ENCODE measurements at regions not wholly inside any gene's neighbourhood (a gene's known extent, or its start where the extent isn't known, plus 50 kb on each side); places are given as distances from the start of the nearest gene placed in this dataset.

DNA sequence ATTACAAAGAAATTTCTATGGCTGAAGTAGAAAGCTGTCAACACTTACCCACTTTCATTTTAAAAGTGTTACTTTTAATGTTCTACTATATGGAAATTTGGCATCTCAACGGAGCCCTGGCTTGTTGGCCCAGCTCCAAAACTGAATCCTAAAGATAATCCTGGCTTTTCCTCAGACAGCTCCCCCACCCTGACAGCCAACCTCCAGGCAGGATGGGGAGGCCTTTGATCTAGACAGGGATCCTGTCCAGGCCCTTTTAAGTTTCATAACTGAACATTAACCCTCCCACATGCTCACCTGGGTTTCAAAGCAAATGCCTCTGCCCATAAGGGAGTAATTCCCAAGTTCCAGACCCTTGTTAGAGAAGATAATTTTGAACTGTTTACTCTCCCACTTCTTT lies 99.3 kb upstream of the RALGPS2 start:
- no peak overlapping the region for H3K4me2 ChIP-seq (ENCODE audit: low read length)
- no peaks in the 10 kb centered on the region for H3K27me3 Mint-ChIP-seq (ENCODE audit: low read depth, unreplicated experiment)
- FAIRE-seq = no peak

DNA sequence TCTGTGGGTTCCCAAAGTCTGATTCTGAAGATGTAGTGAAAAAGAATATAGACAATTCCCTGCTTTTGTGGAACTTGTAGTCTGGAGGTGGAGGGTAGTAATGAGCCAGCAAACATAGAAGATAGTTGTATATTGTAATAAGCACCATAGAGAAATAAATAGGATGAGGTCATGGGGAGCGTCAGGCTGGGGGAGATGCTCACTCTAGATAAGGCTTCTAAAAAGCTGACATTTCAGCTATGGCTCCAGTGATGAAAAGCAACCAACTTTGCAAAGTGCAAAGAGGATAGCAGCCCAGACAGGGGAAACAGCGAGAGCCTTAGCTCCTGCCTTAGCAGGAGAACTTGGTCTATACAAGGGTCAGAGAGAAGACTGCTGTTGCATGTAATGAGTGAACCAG lies 98.0 kb upstream of the RALGPS2 start:
- H3K4me3 Mint-ChIP-seq (ENCODE audit: unreplicated experiment) = no peak overlapping the region
- Histone ChIP-seq H3K36me3 (ENCODE audit: insufficient read depth, low read length) (no peaks in the 10 kb centered on the region), H3K4me1 (ENCODE audit: insufficient read depth, low read length) (peaks cover 16% of the 10 kb centered on the region), H4K20me1 (ENCODE audit: insufficient read depth, low read length) (no peaks in the 10 kb centered on the region), H3K4me2 (ENCODE audit: low read length) (no peak overlapping the region), H2AFZ (ENCODE audit: low read depth, low read length) (no peak overlapping the region), H3K9ac (ENCODE audit: low read length) (no peak overlapping the region), H3K9me3 (ENCODE audit: insufficient read depth, low read depth, low read length) (no peaks in the 10 kb centered on the region), H3K79me2 (ENCODE audit: insufficient read depth, low read length) (no peaks in the 10 kb centered on the region), H3K4me3 (ENCODE audit: insufficient read depth, low read depth, low read length) (no peak overlapping the region), H3K27me3 (ENCODE audit: insufficient read depth, low read length) (no peaks in the 10 kb centered on the region), H3K27ac (ENCODE audit: low read depth, low read length) (no peak overlapping the region)
- DNase-seq (ENCODE audit: low read depth) (no peak), FAIRE-seq (no peak)
- H3K27ac Mint-ChIP-seq (ENCODE audit: unreplicated experiment) = no peak overlapping the region
- peaks cover 3% of the 10 kb centered on the region for H3K9me3 Mint-ChIP-seq (ENCODE audit: unreplicated experiment)
- H3K4me1 Mint-ChIP-seq (ENCODE audit: low read depth, unreplicated experiment) = peaks cover 18% of the 10 kb centered on the region
- no peak for TF ChIP-seq EZH2 (IDR thresholded peaks at IDR 0.05; ENCODE audit: insufficient read depth, low read length)
- TF ChIP-seq, protein P1, sequence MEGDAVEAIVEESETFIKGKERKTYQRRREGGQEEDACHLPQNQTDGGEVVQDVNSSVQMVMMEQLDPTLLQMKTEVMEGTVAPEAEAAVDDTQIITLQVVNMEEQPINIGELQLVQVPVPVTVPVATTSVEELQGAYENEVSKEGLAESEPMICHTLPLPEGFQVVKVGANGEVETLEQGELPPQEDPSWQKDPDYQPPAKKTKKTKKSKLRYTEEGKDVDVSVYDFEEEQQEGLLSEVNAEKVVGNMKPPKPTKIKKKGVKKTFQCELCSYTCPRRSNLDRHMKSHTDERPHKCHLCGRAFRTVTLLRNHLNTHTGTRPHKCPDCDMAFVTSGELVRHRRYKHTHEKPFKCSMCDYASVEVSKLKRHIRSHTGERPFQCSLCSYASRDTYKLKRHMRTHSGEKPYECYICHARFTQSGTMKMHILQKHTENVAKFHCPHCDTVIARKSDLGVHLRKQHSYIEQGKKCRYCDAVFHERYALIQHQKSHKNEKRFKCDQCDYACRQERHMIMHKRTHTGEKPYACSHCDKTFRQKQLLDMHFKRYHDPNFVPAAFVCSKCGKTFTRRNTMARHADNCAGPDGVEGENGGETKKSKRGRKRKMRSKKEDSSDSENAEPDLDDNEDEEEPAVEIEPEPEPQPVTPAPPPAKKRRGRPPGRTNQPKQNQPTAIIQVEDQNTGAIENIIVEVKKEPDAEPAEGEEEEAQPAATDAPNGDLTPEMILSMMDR (IDR thresholded peaks at IDR 0.05; ENCODE audit: insufficient read depth, low read depth, low read length) = no peak
- H3K27me3 Mint-ChIP-seq (ENCODE audit: low read depth, unreplicated experiment) = no peaks in the 10 kb centered on the region
- no peaks in the 10 kb centered on the region for H3K36me3 Mint-ChIP-seq (ENCODE audit: low read depth, unreplicated experiment)

More for the DNA sequence above, 99.3 kb upstream of the RALGPS2 start:
- no peak for TF ChIP-seq EZH2 (IDR thresholded peaks at IDR 0.05; ENCODE audit: insufficient read depth, low read length)
- TF ChIP-seq, protein P1 (IDR thresholded peaks at IDR 0.05; ENCODE audit: insufficient read depth, low read depth, low read length) = no peak
- Histone ChIP-seq H3K9me3 (ENCODE audit: insufficient read depth, low read depth, low read length) (no peaks in the 10 kb centered on the region), H3K27me3 (ENCODE audit: insufficient read depth, low read length) (no peaks in the 10 kb centered on the region), H3K4me3 (ENCODE audit: insufficient read depth, low read depth, low read length) (no peak overlapping the region), H3K4me1 (ENCODE audit: insufficient read depth, low read length) (peaks cover 15% of the 10 kb centered on the region), H3K9ac (ENCODE audit: low read length) (no peak overlapping the region), H3K36me3 (ENCODE audit: insufficient read depth, low read length) (no peaks in the 10 kb centered on the region), H4K20me1 (ENCODE audit: insufficient read depth, low read length) (no peaks in the 10 kb centered on the region), H2AFZ (ENCODE audit: low read depth, low read length) (no peak overlapping the region), H3K79me2 (ENCODE audit: insufficient read depth, low read length) (no peaks in the 10 kb centered on the region), H3K27ac (ENCODE audit: low read depth, low read length) (no peak overlapping the region)
- DNase-seq (ENCODE audit: low read depth) = no peak
- no peak overlapping the region for H3K27ac Mint-ChIP-seq (ENCODE audit: unreplicated experiment)
- no peak overlapping the region for H3K4me3 Mint-ChIP-seq (ENCODE audit: unreplicated experiment)
- peaks cover 18% of the 10 kb centered on the region for H3K4me1 Mint-ChIP-seq (ENCODE audit: low read depth, unreplicated experiment)
- peaks cover 3% of the 10 kb centered on the region for H3K9me3 Mint-ChIP-seq (ENCODE audit: unreplicated experiment)
- no peaks in the 10 kb centered on the region for H3K36me3 Mint-ChIP-seq (ENCODE audit: low read depth, unreplicated experiment)

DNA sequence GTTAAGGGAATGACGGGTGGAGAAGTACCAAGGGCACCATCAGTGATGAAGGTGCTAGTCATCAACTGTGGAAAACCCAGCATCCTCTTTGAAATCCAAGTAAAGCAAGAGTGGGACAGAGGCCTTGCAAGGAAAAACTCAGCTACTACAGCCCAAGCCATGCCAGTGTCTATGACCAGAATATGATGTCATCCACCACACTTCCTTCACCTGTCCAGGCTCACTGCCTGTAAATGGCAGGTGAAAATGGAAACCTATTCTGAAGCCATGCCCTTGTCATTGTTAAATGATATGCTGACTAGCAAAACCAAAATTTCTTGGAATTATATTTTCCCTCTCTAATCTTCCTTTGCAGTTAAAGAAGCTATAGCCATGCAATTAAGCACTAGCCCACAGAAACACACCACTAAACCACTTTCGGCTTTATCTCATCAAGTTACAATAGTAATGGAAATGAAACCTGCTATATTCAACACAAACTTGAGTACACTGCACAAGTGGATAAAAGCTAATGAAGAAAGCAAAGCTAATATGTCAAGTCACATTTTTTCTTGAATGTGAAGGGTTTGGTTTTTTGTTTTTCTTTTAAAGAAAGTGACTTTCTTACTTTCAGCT lies 96.3 kb upstream of the RALGPS2 start:
- Histone ChIP-seq H3K4me3 (ENCODE audit: insufficient read depth, low read depth, low read length) (no peak overlapping the region), H3K79me2 (ENCODE audit: insufficient read depth, low read length) (no peaks in the 10 kb centered on the region), H3K36me3 (ENCODE audit: insufficient read depth, low read length) (no peaks in the 10 kb centered on the region), H2AFZ (ENCODE audit: low read depth, low read length) (no peak overlapping the region), H3K4me2 (ENCODE audit: low read length) (peak overlapping the region; percentile 28), H3K27me3 (ENCODE audit: insufficient read depth, low read length) (no peaks in the 10 kb centered on the region), H3K27ac (ENCODE audit: low read depth, low read length) (peak overlapping the region; percentile 42), H3K9me3 (ENCODE audit: insufficient read depth, low read depth, low read length) (no peaks in the 10 kb centered on the region), H3K4me1 (ENCODE audit: insufficient read depth, low read length) (peaks cover 31% of the 10 kb centered on the region), H3K9ac (ENCODE audit: low read length) (peak overlapping the region; percentile 3), H4K20me1 (ENCODE audit: insufficient read depth, low read length) (no peaks in the 10 kb centered on the region)
- Mint-ChIP-seq H3K27me3 (ENCODE audit: low read depth, unreplicated experiment) (no peaks in the 10 kb centered on the region), H3K36me3 (ENCODE audit: low read depth, unreplicated experiment) (no peaks in the 10 kb centered on the region), H3K27ac (ENCODE audit: unreplicated experiment) (peak overlapping the region; percentile 97), H3K4me3 (ENCODE audit: unreplicated experiment) (no peak overlapping the region), H3K4me1 (ENCODE audit: low read depth, unreplicated experiment) (peaks cover 30% of the 10 kb centered on the region), H3K9me3 (ENCODE audit: unreplicated experiment) (peaks cover 3% of the 10 kb centered on the region)
- no peak for TF ChIP-seq EZH2 (IDR thresholded peaks at IDR 0.05; ENCODE audit: insufficient read depth, low read length)
- TF ChIP-seq, protein P1 (IDR thresholded peaks at IDR 0.05; ENCODE audit: insufficient read depth, low read depth, low read length) = no peak
- no peak for FAIRE-seq
- no peak for DNase-seq (ENCODE audit: low read depth)
